ENCODE measurements at regions not wholly inside any gene's neighbourhood (a gene's known extent, or its start where the extent isn't known, plus 50 kb on each side); places are given as distances from the start of the nearest gene placed in this dataset.
"Not testable (repeated sequence)": the region's sequence is repeated elsewhere in the genome, so short reads cannot be mapped to it uniquely, and the experiment has no call there.

GRCh38 chr12:83506841-83507240 is 820.1 kb downstream of the TMTC2 start:
- CTCF ChIA-PET = no interaction called here
- Histone ChIP-seq H3K4me1 (no peaks in the 10 kb centered on the region), H3K27ac (no peak overlapping the region), H3K9me3 (no peaks in the 10 kb centered on the region), H3K4me3 (no peak overlapping the region), H3K4me2 (no peak overlapping the region)
- POLR2A ChIA-PET = no interaction called here
- ATAC-seq = no peak
- no peak for DNase-seq (ENCODE audit: low read depth in 1 of 2, low spot score in 1 of 2)
- FAIRE-seq = no peak
- TF ChIP-seq JUNB (IDR thresholded peaks at IDR 0.05) = no peak
- TF ChIP-seq MAFK (IDR thresholded peaks at IDR 0.05; ENCODE audit: partially characterized antibody) = no peak
- no peak for TF ChIP-seq PBX3 (IDR thresholded peaks at IDR 0.05)
- no peak for TF ChIP-seq SREBF2 (IDR thresholded peaks at IDR 0.05)
- no peak for TF ChIP-seq MAZ (IDR thresholded peaks at IDR 0.05; ENCODE audit: borderline replicate concordance, low read depth, low read length)
- no peak for TF ChIP-seq RCOR1 (IDR thresholded peaks at IDR 0.05; ENCODE audit: low read depth, low read length)
- no peak for TF ChIP-seq CEBPB (IDR thresholded peaks at IDR 0.05)
- no peak for TF ChIP-seq FOSB (CRISPR knock-in tag; IDR thresholded peaks at IDR 0.05)
- no peak for TF ChIP-seq FOSL2 (IDR thresholded peaks at IDR 0.05)
- no peak for TF ChIP-seq FOSL2 (CRISPR knock-in tag; IDR thresholded peaks at IDR 0.05)
- WGBS (ENCODE audit: missing lambda C conversion rate) = 21% methylated on average over 5 of the region's 5 CpGs

GRCh38 chr12:83505586-83505985 is 818.9 kb downstream of the TMTC2 start:
- ChIA-PET POLR2A (no interaction called here), CTCF (no interaction called here)
- H3K4me1 ChIP-seq = no peaks in the 10 kb centered on the region
- FAIRE-seq (no peak), ATAC-seq (no peak), DNase-seq (ENCODE audit: low read depth in 1 of 2, low spot score in 1 of 2) (no peak)
- no peaks in the 10 kb centered on the region for H3K9me3 ChIP-seq
- H3K4me3 ChIP-seq = no peak overlapping the region
- H3K27ac ChIP-seq = no peak overlapping the region
- 5% methylated on average over 2 of the region's 2 CpGs for WGBS (ENCODE audit: missing lambda C conversion rate)
- H3K4me2 ChIP-seq = no peak overlapping the region
- TF ChIP-seq ATOH8 (CRISPR knock-in tag; IDR thresholded peaks at IDR 0.05; ENCODE audit: low read depth) = no peak
- TF ChIP-seq FOXS1 (CRISPR knock-in tag; IDR thresholded peaks at IDR 0.05) = no peak
- no peak for TF ChIP-seq MAX (IDR thresholded peaks at IDR 0.05)
- no peak for TF ChIP-seq CEBPB (IDR thresholded peaks at IDR 0.05)
- TF ChIP-seq EP300 (IDR thresholded peaks at IDR 0.05) = no peak
- no peak for TF ChIP-seq JUN (IDR thresholded peaks at IDR 0.05)
- no peak for TF ChIP-seq ZFP36 (IDR thresholded peaks at IDR 0.05; ENCODE audit: borderline replicate concordance, partially characterized antibody)
- TF ChIP-seq MYC (IDR thresholded peaks at IDR 0.05; ENCODE audit: borderline replicate concordance, low read length) = no peak

GRCh38 chr12:83499894-83500293 is 813.2 kb downstream of the TMTC2 start:
- DNase-seq (ENCODE audit: low read depth in 1 of 2, low spot score in 1 of 2); H3K4me3 ChIP-seq; H3K4me1 ChIP-seq; POLR2A ChIA-PET; CTCF ChIA-PET; FAIRE-seq; ATAC-seq; H3K9me3 ChIP-seq; H3K27ac ChIP-seq; H3K4me2 ChIP-seq: not testable (repeated sequence)

- WGBS (ENCODE audit: missing lambda C conversion rate) = 29% methylated on average over 4 of the region's 4 CpGs
- no peak overlapping the region for H3K4me2 ChIP-seq
- TF ChIP-seq RAD21 (conservative IDR thresholded peaks at IDR 0.05 in 1 of 2, IDR thresholded peaks at IDR 0.05 in 1 of 2) (no peak), HMGXB4 (CRISPR knock-in tag; IDR thresholded peaks at IDR 0.05; ENCODE audit: borderline replicate concordance) (no peak), ELK1 (IDR thresholded peaks at IDR 0.05; ENCODE audit: low read depth, low read length) (no peak), RNF2 (IDR thresholded peaks at IDR 0.05; ENCODE audit: borderline replicate concordance, low read depth) (no peak), CEBPB (IDR thresholded peaks at IDR 0.05) (no peak), KDM5A (IDR thresholded peaks at IDR 0.05) (no peak), EP300 (IDR thresholded peaks at IDR 0.05) (no peak), BCL3 (IDR thresholded peaks at IDR 0.05) (no peak)
- FAIRE-seq (no peak), DNase-seq (ENCODE audit: low read depth in 1 of 2, low spot score in 1 of 2) (no peak), ATAC-seq (no peak)
- no peaks in the 10 kb centered on the region for H3K4me1 ChIP-seq
- ChIA-PET POLR2A (no interaction called here), CTCF (no interaction called here)
- H3K9me3 ChIP-seq = no peaks in the 10 kb centered on the region; the same call in 2 of the 3 replicates
- H3K4me3 ChIP-seq = no peak overlapping the region
- no peak overlapping the region for H3K27ac ChIP-seq
Observed at GRCh38 chr12:83477696-83478095, 791.0 kb downstream of the TMTC2 start.

Data from A549 (cell line).